Mammary epithelial cell (primary cell): ENCODE measurements at regions not wholly inside any gene's neighbourhood (a gene's known extent, or its start where the extent isn't known, plus 50 kb on each side); places are given as distances from the start of the nearest gene placed in this dataset.

ENCODE experiments used
- EZH2 ChIP-seq: IDR thresholded peaks from 2 replicates; pipeline ENCODE4 v1.6.1; 2012; ENCODE audit warnings: low read length, inconsistent platforms, borderline replicate concordance
- TF ChIP-seq, protein P1 (sequence below), 2 donors: IDR thresholded peaks in 1 of 2; conservative IDR thresholded peaks in 1 of 2; 2 replicates each; pipeline ENCODE4 v1.5.1; 2011 to 2012; ENCODE audit warnings: inconsistent platforms in 2 of 2, low read length in 2 of 2, mild to moderate bottlenecking in 2 of 2, control low read depth in 1 of 2, low read depth in 1 of 2; ENCODE audit not compliant: insufficient read depth in 1 of 2; ENCODE audit errors: extremely low read depth in 1 of 2

DNA sequence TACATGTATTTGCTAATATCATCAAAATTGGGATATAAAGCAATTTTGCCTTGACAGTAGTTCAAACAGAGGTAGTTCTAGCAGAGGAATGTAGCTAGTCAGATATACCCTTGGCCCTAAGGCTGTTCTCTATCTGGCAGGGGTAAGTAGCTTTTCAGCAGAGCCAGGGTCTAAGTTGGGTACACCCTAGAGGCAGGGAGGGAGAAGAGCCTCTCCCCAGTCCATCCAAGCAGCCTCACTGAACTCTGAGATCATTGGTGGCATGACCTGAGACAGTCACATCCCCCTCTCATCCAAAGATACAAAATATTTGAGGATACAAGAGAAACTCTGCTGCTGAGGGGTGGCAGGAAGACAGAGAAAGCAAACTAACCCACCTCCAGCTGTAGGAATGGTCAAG lies 343.7 kb downstream of the DHX15 start:
- TF ChIP-seq, protein P1, sequence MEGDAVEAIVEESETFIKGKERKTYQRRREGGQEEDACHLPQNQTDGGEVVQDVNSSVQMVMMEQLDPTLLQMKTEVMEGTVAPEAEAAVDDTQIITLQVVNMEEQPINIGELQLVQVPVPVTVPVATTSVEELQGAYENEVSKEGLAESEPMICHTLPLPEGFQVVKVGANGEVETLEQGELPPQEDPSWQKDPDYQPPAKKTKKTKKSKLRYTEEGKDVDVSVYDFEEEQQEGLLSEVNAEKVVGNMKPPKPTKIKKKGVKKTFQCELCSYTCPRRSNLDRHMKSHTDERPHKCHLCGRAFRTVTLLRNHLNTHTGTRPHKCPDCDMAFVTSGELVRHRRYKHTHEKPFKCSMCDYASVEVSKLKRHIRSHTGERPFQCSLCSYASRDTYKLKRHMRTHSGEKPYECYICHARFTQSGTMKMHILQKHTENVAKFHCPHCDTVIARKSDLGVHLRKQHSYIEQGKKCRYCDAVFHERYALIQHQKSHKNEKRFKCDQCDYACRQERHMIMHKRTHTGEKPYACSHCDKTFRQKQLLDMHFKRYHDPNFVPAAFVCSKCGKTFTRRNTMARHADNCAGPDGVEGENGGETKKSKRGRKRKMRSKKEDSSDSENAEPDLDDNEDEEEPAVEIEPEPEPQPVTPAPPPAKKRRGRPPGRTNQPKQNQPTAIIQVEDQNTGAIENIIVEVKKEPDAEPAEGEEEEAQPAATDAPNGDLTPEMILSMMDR (conservative IDR thresholded peaks at IDR 0.05 in 1 of 2, IDR thresholded peaks at IDR 0.05 in 1 of 2; ENCODE audit: extremely low read depth in 1 of 2, insufficient read depth in 1 of 2, low read depth in 1 of 2, low read length in 2 of 2): no peak
- TF ChIP-seq EZH2: no peak
